Adrenal gland (tissue), 9 donors: ENCODE measurements at regions not wholly inside any gene's neighbourhood (a gene's known extent, or its start where the extent isn't known, plus 50 kb on each side); places are given as distances from the start of the nearest gene placed in this dataset.

Experiments
- DNase-seq, 7 donors: peaks; one replicate each; pipeline ENCODE4 v3.0.0-alpha.2; 2019 to 2020
- H3K27ac ChIP-seq, 5 donors: fragments of 200-600 bp; sonication (generic) in 4 of 5; 1 replicate in 3 of 5; 2 replicates in 2 of 5; pipeline versions ENCODE4 v1.5.1 to v1.8.0; 2016 to 2020; ENCODE audit warnings: mild to moderate bottlenecking in 1 of 5
- H3K27me3 ChIP-seq: fragments of 200-600 bp; 2 replicates; pipeline ENCODE4 v1.8.0; 2021
- H3K36me3 ChIP-seq, 2 donors: fragments of 200-600 bp; replicated peaks in 1 of 2; 1 replicate in 1 of 2; 2 replicates in 1 of 2; pipeline versions ENCODE4 v1.5.1 to v1.8.0; 2018 to 2022
- H3K4me1 ChIP-seq, 2 donors: fragments of 200-600 bp; replicated peaks in 1 of 2; 1 replicate in 1 of 2; 2 replicates in 1 of 2; pipeline versions ENCODE4 v1.5.1 to v1.8.0; 2018 to 2021
- H3K4me3 ChIP-seq, 4 donors: fragments of 200-600 bp; sonication (generic) in 3 of 4; one replicate each; pipeline ENCODE4 v1.5.1; 2016 to 2018
- H3K9me3 ChIP-seq, 3 donors: fragments of 200-600 bp; sonication (generic) in 1 of 3; replicated peaks in 1 of 3; 1 replicate in 2 of 3; 2 replicates in 1 of 3; pipeline versions ENCODE4 v1.5.1 to v1.8.0; 2016 to 2021
- CTCF ChIP-seq, 6 experiments: fragments of 450-650 bp in 4 of 6; fragments of 200-600 bp in 2 of 6; sonication (generic) in 1 of 6; IDR thresholded peaks; 1 replicate in 5 of 6; 2 replicates in 1 of 6; pipeline versions ENCODE4 v1.5.1 to v1.8.0; 2016 to 2021; ENCODE audit warnings: antibody characterized with exemption in 6 of 6, mild to moderate bottlenecking in 2 of 6, moderate library complexity in 1 of 6
- POLR2A ChIP-seq, 2 donors: fragments of 450-650 bp; IDR thresholded peaks; one replicate each; pipeline ENCODE4 v1.6.1; 2017; ENCODE audit warnings: antibody characterized with exemption in 2 of 2, mild to moderate bottlenecking in 2 of 2, moderate library complexity in 1 of 2
- WGBS, 4 donors: extraction: QIAGEN DNeasy Blood & Tissue Kit in 2 of 4; methylation state at CpG; one replicate each; pipeline versions ENCODE4 v1.1.5 to v1.1.7; 2013 to 2017; 5-methylcytosine and 5-hydroxymethylcytosine counted together
- intact Hi-C, 2 donors: fragments of 100-400 bp; cut with DNase I; formaldehyde crosslinking; loops; one replicate each; pipeline versions ENCODE4 v1.14.1 to v1.15.0; 2022 to 2023
- donor health status: healthy with polysubstance abuse.
- donor health status: Bipolar disorder and iron deficiency.
- donor health status: DM: yes; HTN: yes; CAD: no.
- donor health status: DM: no; HTN: no; CAD: no.
- donor health status: DM: no; HTN: no; CAD: no.

GRCh38 chr1:208903251-208903905 lies 659.2 kb upstream of the PLXNA2 start:
- intact Hi-C loops = no loop called here
- no peaks in the 10 kb centered on the region for H3K4me1 ChIP-seq
- H3K27me3 ChIP-seq = no peaks in the 10 kb centered on the region
- no peak overlapping the region for H3K27ac ChIP-seq
- no peaks in the 10 kb centered on the region for H3K36me3 ChIP-seq
- H3K4me3 ChIP-seq = no peak overlapping the region
- no peak for DNase-seq
- 79 to 83% (median 82%) methylated on average over 7 of the region's 7 CpGs for WGBS, 4 donors
- no peaks in the 10 kb centered on the region for H3K9me3 ChIP-seq
- TF ChIP-seq CTCF (IDR thresholded peaks at IDR 0.05) (no peak), POLR2A (IDR thresholded peaks at IDR 0.05) (no peak)

GRCh38 chr1:208907790-208908189 lies 663.6 kb upstream of the PLXNA2 start:
- 43 to 48% (median 46%) methylated on average over 4 of the region's 4 CpGs for WGBS, 4 donors
- no peak overlapping the region for H3K27ac ChIP-seq
- no peak for DNase-seq
- no peaks in the 10 kb centered on the region for H3K36me3 ChIP-seq
- no peaks in the 10 kb centered on the region for H3K4me1 ChIP-seq
- H3K9me3 ChIP-seq = no peaks in the 10 kb centered on the region
- H3K4me3 ChIP-seq = no peak overlapping the region
- H3K27me3 ChIP-seq = no peaks in the 10 kb centered on the region
- TF ChIP-seq POLR2A (IDR thresholded peaks at IDR 0.05) = no peak
- no peak for TF ChIP-seq CTCF (IDR thresholded peaks at IDR 0.05)
- intact Hi-C loops = no loop called here

- no peak overlapping the region for H3K27ac ChIP-seq
- no peaks in the 10 kb centered on the region for H3K36me3 ChIP-seq
- no peak for TF ChIP-seq CTCF (IDR thresholded peaks at IDR 0.05)
- no peak for TF ChIP-seq POLR2A (IDR thresholded peaks at IDR 0.05)
- no peaks in the 10 kb centered on the region for H3K4me1 ChIP-seq
- WGBS, 4 donors = 45 to 55% (median 51%) methylated on average over 8 of the region's 8 CpGs
- H3K4me3 ChIP-seq = no peak overlapping the region
- no peaks in the 10 kb centered on the region for H3K27me3 ChIP-seq
- no peaks in the 10 kb centered on the region for H3K9me3 ChIP-seq
- no peak for DNase-seq
- intact Hi-C loops = no loop called here
Measured at GRCh38 chr1:208909011-208909984, 665.1 kb upstream of the PLXNA2 start.

GRCh38 chr1:208910161-208910560 lies 666.0 kb upstream of the PLXNA2 start:
- Histone ChIP-seq H3K4me3 (no peak overlapping the region), H3K9me3 (no peaks in the 10 kb centered on the region), H3K4me1 (no peaks in the 10 kb centered on the region), H3K36me3 (no peaks in the 10 kb centered on the region), H3K27ac (no peak overlapping the region), H3K27me3 (no peaks in the 10 kb centered on the region)
- no peak for DNase-seq
- intact Hi-C loops = no loop called here
- TF ChIP-seq POLR2A (IDR thresholded peaks at IDR 0.05) (no peak), CTCF (IDR thresholded peaks at IDR 0.05) (no peak)
